H54 (cell line): ENCODE measurements at regions not wholly inside any gene's neighbourhood (a gene's known extent, or its start where the extent isn't known, plus 50 kb on each side); places are given as distances from the start of the nearest gene placed in this dataset.
"Not testable (repeated sequence)": the region's sequence is repeated elsewhere in the genome, so short reads cannot be mapped to it uniquely, and the experiment has no call there.

Experiments used
- DNase-seq: peaks from one replicate; pipeline ENCODE4 v3.0.0; 2011; ENCODE audit warnings: low spot score, mixed read lengths; ENCODE audit not compliant: insufficient read length
- FAIRE-seq: peaks from 3 replicates; lab custom pipeline; 2011; peaks lifted over from hg19 to GRCh38; lab: Jason Lieb, UNC
- POLR2A ChIP-seq: IDR thresholded peaks from 2 replicates; pipeline ENCODE4 v1.6.1; 2011; ENCODE audit warnings: low read depth, mild to moderate bottlenecking, low read length

GRCh38 chr13:79910875-79911540 lies 429.9 kb downstream of the SPRY2 start:
- DNase-seq (no peak), FAIRE-seq (no peak)
- no peak for TF ChIP-seq POLR2A

GRCh38 chr13:79909644-79910043 lies 428.7 kb downstream of the NDFIP2 start:
- no peak for FAIRE-seq

GRCh38 chr13:79908381-79908780 lies 427.4 kb downstream of the NDFIP2 start:
- no peak for TF ChIP-seq POLR2A
- no peak for FAIRE-seq
- DNase-seq, result no peak

More at GRCh38 chr13:79909644-79910043, 428.7 kb downstream of the NDFIP2 start:
- no peak for TF ChIP-seq POLR2A
- no peak for DNase-seq

- DNase-seq (no peak), FAIRE-seq (no peak)
- no peak for TF ChIP-seq POLR2A
These were observed 426.6 kb downstream of the NDFIP2 start for GRCh38 chr13:79907527-79907926.

- DNase-seq (no peak), FAIRE-seq (no peak)
- TF ChIP-seq POLR2A, result no peak
These were observed 425.4 kb downstream of the NDFIP2 start for GRCh38 chr13:79906345-79906744.

- TF ChIP-seq POLR2A, result no peak
- DNase-seq, result no peak
- no peak for FAIRE-seq
These were observed 424.1 kb downstream of the NDFIP2 start for GRCh38 chr13:79905018-79905417.

- DNase-seq, result no peak
- no peak for TF ChIP-seq POLR2A
- peak; percentile 53 for FAIRE-seq
These were observed 423.6 kb downstream of the NDFIP2 start for GRCh38 chr13:79904581-79904980.

GRCh38 chr13:79901336-79901735 lies 420.4 kb downstream of the NDFIP2 start:
- FAIRE-seq, result no peak
- TF ChIP-seq POLR2A, result no peak
- no peak for DNase-seq

GRCh38 chr13:79900356-79900755 lies 419.4 kb downstream of the NDFIP2 start:
- no peak for TF ChIP-seq POLR2A
- FAIRE-seq (no peak), DNase-seq (no peak)

- FAIRE-seq, result no peak
- TF ChIP-seq POLR2A, result no peak
- DNase-seq, result no peak
These were observed 418.0 kb downstream of the NDFIP2 start for GRCh38 chr13:79898996-79899395.

- DNase-seq, result no peak
- FAIRE-seq, result no peak
- no peak for TF ChIP-seq POLR2A
These were observed 417.4 kb downstream of the NDFIP2 start for GRCh38 chr13:79898202-79898826.

GRCh38 chr13:79896851-79897250 lies 415.9 kb downstream of the NDFIP2 start:
- FAIRE-seq (no peak), DNase-seq (no peak)
- no peak for TF ChIP-seq POLR2A

GRCh38 chr13:79895416-79895815 lies 414.5 kb downstream of the NDFIP2 start:
- no peak for TF ChIP-seq POLR2A
- DNase-seq (no peak), FAIRE-seq (no peak)

- not testable (repeated sequence) for DNase-seq, FAIRE-seq
These were observed 406.3 kb downstream of the NDFIP2 start for GRCh38 chr13:79887278-79887677.

GRCh38 chr13:79886601-79887000 lies 405.6 kb downstream of the NDFIP2 start:
- FAIRE-seq, result no peak
- no peak for DNase-seq
- TF ChIP-seq POLR2A, result no peak
